ENCODE measurements at regions not wholly inside any gene's neighbourhood (a gene's known extent, or its start where the extent isn't known, plus 50 kb on each side); places are given as distances from the start of the nearest gene placed in this dataset.

DNA sequence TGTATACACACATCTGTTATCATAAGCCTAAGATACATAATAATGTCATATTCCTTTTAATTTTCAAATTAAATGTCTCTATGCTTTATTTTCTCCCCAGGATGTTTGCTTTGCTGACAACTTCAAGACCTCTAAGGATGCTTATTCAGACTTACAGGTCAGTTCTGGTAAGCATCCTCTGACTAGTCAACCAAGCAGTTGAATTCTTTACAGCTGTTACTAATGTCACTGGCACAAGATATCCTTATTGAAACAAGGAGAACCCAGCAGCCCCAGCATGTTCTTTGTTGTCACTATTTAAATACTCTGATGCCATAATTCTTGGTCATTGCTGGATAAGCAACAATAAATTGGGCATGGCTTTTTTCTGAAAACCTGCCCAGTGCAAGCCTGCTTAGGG lies 232.3 kb upstream of the PMFBP1 start:
- DNase-seq (ENCODE audit: low read depth): no peak

DNA sequence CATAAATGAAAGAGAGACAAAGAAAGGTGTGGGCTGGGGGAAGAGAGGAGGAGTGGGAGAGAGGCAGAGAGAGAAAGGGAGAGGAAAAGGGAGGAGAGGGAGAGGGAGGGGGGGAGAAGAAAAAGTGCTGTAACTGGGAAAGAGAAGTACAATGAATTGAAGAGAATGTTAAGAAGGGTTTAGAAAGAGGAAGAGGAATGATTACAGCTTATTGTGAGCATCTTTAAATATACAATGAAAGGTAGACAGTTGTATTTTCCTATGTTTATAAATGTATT lies 229.1 kb upstream of the PMFBP1 start:
- no peak for DNase-seq (ENCODE audit: low read depth)

DNA sequence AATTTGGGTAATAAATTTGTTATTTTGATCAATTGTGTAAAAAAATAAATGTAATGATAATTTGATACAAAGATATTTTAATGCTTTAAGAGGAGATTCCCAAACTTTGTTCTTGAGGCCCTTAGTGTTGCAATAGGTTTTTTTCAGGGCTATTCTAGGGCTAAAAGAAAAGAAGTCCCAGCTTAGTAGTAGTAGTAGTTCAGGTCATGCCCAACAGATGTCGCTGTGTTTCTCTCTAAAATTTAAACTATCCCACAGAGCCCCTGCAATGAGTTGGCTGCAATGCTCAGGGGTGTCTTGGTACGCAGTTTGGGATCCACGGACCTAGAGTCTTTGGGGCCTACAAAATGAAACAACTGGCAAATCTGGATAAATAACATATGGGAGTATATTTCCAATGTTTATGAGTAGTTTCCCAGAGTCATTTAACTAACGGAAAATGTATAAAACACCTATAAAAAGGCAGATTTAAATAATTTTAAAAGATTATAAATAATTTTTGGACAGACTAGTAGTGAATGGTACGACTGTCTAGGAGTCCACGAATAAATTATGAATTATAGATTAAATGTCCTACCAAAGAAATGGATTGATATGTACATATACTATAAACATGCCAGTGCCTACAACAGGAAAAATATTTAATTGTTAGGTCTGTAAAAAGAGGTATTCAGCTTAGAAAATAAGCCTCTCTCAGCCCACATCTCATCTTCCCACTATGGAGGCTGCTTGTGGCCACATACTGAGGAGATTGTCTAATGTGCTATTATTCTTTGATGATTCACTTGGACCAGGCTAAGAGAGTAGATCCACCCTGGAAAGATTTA lies 228.5 kb upstream of the PMFBP1 start:
- peak; percentile 19 for DNase-seq (ENCODE audit: low read depth)

DNA sequence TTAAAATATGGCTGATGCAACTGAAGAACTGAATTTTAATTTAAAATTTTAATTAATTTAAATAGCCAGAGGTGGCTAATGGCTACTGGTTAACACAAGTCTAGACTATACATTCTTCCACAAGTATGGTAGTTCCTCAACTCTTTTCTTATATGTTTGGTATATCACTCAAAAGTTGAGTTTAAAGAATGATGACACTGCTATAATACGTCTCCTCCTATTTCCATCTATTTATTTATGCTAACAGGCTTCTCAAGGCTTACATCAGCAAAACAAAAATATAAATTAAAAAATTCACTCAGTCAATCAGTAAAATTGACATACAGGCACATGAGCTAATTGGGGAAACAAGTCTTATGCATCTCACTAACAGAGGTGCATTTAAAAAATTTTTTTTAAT lies 227.9 kb upstream of the PMFBP1 start:
- no peak for DNase-seq (ENCODE audit: low read depth)

DNA sequence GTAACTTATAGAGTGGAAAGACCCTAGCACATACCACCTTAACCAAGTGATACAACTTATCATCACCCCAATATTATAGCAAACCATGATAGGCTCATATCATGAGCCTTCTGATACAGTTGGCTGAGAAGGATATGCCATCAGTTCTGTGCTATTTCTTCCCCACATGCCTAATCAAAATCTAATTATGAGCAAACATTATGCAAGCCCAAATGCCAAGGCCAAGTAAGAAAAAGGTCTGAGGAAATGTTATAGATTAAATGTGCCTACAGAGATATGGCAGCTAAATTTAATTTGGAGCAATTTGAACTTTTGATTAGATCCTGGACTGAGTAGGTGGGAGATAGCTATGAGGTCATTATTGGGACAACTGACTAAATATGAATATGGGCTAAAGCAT lies 225.9 kb upstream of the PMFBP1 start:
- no peak for DNase-seq (ENCODE audit: low read depth)

DNA sequence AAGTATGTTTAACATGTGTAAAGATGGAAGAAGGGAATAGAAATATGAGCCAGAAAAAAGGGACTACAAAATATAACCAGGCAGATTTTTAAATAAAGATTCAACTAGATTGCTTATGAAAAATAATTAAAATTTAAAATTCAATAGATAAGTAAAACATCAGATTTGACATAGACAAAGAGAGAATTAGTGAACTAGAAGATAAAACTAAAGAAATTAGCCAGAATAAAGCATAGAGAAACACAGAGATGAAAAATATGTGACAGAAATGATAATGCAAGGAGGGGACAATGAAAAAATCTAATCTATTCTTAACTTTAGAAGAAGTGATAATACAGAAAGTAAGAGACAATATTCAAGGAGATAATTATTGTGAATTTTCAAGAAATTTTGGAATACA lies 222.6 kb upstream of the PMFBP1 start:
- no peak for DNase-seq (ENCODE audit: low read depth)

DNA sequence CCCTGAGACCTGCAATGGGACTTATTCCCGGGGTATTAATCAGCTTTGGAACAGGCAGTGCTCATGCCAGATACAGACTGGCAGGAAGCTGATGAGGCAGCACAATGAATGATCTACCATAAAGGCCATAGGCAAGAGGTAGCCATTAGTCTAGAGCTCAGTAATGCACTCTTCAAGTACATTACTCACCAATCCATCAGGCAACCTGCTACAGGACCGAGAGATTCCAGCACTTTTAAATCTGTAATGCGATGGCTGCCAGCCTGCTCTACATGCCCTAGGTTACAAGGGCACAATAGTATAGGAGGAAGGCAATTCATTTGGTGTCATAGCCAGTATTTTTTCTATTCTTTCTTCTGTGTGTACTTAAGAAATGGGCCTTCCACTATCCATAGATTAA lies 217.8 kb upstream of the PMFBP1 start:
- no peak for DNase-seq (ENCODE audit: low read depth)

DNA sequence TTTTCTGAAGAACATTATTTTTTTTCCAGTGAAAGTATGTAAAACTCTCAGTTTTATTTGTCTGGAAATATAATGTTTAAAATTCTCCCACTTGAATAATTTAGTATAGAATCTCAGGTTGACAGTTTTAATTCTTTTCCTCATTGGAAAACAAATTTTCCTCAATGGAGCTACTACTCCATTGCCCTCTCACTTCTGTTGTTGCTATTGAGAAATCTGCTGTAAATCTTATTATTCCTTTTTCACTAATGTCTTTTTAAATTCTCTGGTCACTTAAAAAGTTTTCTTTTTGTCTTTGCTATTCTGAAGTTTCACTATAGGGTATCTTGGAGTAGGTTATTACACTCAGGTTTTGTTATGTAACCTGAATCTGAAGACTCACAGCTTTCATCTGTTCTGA lies 216.1 kb upstream of the PMFBP1 start:
- no peak for DNase-seq (ENCODE audit: low read depth)

DNA sequence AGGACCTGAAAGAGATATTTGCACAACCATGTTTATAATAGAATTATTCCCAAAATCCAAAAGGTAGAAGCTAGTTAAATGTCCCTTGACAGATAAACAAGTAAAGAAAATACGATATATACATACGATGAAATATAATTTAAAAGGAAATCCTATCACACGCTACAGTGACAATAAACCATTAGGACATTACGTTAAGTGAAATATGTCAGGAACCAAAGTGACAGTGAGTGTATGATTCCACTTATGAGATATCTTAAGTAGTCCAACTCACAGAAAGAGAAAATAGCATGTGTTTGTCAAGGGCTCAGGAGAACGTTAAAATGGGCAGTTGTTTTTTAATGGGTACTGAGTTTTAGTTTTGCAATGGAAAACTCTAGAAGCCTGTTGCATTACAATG lies 212.7 kb upstream of the PMFBP1 start:
- DNase-seq (ENCODE audit: low read depth): no peak

DNA sequence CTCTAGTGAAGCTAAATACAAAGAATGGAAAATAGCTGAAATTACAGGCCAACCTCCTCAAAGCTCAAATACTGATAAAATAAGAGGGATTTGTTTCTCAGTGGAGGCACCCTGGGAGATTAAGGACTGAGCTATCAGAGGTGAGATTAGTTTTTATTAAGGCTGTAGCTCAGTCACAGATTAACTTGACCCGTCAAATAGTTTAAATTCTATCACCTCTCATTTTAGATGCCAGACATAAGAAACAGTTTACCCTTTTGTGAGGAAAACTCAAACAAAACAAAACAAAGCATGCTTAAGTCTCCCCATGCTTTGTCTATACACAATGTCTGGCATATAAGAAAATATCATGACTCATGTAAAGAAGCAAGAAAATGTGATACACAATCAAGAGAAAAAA lies 208.3 kb upstream of the PMFBP1 start:
- no peak for DNase-seq (ENCODE audit: low read depth)

DNA sequence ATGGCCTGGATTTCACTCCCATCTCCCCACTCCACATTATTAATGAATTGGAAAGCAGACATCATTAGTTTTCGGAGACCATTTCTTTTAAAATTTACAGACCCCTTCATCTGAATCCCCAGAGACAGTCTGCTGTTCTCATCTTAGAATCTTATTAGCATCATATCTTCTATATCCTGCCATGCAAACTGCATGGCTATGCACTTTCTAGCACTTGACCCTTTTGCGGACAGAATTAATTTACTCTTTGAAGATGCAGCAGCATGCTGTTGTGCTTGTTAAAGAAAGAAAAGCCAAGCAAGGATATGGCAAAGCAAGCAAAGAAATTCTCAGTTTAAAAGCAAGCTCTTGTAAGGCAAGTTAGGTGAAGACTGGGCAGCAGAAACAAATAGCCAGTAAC lies 201.2 kb upstream of the PMFBP1 start:
- DNase-seq (ENCODE audit: low read depth): no peak

DNA sequence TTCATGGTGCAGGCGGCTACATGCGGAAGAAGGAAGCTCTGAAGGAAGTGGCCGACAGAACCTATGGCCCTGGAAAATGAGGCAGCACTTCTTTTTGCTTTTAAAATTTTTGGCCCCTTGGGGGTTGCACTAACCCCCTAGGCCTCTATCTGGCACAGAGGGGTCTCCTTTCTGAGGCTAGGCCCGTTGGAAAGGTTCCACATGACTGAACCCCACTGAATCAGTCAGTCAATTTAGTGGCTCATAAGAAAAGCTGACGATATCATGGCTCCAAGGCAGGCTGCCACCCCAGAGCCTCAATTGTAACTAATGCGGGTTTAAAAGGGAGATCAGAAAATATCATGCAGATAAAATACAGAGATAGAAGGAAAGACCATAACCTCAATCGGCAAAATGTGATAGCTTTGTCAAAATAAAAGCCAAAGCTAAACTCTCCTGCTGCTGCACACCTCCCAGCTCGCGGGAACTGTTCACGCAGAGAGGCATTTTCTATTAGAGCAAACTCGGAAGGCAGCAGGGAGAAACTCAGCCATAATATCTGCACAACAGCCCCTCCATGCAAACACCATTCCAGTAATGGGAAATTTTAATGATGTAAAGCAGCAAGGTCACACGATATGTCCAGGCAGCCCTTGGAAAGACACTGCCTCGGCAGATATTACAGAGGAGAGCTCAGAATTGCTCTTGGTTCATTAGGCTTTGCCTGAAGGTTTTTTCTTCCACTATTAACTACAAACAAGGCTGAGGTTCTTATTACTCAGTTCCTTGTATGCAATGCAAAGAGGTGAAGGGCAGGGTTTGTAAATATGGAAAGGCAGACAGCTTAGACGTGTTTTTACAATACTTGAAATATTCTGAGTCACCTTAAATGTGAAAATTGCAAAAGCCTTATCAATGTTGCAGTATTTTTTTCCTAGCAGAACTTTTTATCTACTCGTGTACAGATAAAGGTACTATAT lies 200.4 kb upstream of the PMFBP1 start:
- DNase-seq (ENCODE audit: low read depth): no peak

DNA sequence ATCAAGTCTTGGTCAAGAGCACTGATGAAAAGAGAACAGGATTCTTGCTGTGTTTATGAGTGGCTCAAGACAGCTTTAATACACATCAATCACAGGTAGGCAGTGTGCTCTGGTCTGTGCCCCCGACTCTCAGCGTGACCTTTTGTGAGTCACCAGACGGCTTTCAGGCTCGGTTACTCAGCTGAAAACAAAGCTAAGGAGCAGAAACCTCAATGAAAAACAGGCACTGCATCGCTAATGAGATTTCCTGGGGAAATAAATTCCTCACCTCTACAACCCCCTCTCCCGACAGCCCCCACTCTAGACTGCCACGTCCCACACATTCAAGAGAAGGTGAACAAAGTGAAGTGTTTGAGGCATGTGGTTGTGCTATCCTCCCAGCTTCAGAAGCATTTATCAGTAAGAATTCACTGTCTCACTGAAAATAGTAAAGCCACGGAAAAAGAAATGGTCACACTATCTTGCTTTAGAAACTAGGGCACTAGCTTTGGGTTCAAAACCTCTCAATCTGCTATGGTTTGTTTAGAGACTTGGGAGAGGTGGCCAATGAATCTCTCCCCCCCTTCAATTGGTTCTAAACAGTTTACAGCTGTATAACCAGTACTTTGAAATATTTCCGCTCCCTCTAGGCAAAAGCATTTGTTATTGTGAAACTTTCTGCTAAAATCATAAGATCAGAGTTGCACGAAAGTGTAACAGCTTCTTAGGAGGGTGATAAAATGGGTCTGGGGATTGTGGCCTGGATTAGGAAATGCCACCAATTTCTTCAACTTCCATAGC lies 199.5 kb upstream of the PMFBP1 start:
- DNase-seq (ENCODE audit: low read depth): peak; percentile 41

DNA sequence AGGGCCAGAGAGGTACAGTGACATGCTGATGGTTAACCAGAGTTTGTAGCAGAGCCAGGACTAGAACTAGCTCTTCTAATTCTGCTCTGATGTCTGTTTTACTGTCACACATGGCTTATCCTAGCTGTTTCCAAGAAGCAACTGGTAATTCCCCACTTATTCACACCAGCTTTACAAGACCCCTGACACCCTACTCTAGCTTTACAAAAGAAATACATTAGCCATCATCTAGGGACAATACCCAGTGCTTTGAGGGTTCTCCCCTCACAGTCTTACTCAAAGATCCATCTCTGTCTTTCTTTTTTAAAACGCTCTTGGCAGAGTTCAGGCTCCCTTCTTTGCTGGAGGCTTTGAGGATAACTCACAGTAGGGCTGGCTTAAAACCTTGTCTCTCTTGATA lies 197.3 kb upstream of the PMFBP1 start:
- DNase-seq (ENCODE audit: low read depth): no peak

DNA sequence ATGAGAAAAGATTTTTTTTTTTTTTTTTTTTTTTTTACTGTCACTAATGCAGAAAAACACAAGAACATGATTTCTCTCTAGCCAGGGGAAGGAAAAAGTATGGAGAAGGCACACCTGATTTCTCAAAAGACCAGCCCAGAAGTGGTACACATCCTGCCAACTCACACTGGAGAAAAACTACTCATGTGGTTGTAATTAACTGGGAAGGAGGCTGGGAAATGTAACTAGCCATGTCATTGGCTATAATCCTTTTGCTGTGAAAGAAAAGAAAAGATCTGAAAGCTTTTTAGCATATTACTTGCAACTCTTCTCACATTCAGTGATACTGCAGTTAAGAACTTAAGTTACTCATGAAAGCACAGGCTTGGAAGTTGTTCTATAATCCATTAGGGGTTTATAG lies 195.9 kb upstream of the PMFBP1 start:
- peak; percentile 27 for DNase-seq (ENCODE audit: low read depth)

DNA sequence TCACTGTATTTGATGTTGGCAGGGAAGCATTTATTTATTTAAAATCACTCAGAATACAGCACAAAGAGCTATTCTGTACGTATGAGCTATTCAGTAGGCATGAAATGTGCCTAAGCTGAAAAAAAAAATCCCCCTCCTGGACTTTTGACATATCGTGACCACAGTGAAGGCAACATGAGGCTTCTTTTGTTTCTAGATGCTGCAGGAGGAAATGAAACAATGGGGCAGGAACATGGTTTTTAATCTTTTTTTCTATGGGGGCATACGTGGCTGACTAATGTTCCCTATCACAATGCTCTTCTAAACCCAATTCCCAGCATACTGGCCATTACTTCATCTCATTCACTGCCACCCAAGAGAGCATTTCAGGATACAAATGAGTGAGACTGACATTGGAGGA lies 191.0 kb upstream of the PMFBP1 start:
- DNase-seq (ENCODE audit: low read depth): no peak

DNA sequence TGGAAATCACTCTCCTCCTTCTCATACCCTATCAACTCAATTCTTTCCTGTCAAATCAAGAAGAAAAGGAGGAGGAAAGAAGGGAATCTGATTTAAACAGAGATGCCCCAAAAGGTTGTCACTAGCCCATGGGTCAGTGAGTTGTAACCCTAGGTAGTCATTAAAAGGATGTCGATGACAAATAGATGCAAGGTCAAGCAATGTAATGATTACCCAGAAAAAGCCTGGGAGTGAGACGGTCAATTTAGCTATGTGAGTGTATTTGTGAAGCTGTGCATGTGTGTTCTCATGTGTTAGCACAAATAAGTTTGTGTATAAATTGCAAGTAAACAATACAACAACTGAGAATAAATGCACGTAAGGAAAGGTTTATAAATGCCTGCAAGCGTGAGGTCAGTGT lies 190.5 kb upstream of the PMFBP1 start:
- DNase-seq (ENCODE audit: low read depth): no peak

DNA sequence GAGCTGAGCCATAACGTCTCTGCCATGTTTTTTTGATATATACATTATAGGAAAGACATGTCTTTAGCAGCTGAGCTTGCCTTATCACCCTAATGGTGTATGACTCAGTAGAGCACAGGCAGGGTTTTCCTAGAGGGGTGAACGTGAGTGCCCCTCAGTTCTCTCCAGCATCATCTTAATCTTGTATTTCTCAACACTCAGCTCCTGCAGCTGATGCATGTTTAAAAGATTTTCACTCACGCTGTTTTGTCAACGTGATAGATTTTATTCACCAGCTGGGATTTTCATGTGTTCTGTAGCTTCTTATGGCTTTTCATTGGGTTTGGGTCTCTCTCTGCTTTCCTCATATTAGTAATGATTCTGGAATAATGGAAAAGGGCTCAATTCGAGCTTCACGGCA lies 186.0 kb upstream of the PMFBP1 start:
- no peak for DNase-seq (ENCODE audit: low read depth)

DNA sequence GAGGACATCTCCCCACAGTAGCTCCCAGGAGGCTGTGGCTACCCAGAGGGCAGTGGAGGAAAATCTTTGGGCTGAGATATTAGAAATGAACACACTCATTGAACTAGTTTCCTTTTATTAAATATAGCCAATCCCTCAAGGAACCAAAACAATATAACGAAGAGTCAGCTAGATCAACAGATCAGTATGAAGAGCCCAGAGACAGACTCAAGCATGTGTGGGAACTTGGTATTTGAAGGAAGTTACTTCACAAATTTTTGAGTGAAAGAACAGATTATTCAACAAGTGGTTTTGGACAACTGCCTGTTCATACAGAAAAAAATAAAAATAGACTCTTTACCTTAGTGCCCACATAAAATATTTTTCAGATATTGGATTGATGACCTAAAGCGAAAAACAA lies 183.6 kb upstream of the PMFBP1 start:
- peak; percentile 5 for DNase-seq (ENCODE audit: low read depth)

DNA sequence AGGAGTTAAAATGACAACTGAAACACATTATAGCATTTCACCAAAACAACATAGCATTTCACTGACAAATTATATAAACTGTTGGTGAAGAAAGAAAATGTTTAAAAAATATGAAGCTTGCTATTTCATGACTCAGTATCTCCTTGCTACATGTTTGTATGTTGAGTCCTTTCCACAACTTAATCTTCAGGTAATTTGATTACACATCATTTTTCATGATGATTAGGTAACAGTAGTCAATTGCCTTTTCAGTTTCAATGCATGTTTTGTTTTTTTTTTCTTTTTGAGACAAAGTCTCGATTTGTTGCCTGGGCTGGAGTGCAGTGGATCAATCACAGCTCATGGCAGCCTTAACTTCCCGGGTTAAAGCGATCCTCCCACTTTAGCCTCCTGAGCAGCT lies 177.8 kb upstream of the PMFBP1 start:
- no peak for DNase-seq (ENCODE audit: low read depth)

DNA sequence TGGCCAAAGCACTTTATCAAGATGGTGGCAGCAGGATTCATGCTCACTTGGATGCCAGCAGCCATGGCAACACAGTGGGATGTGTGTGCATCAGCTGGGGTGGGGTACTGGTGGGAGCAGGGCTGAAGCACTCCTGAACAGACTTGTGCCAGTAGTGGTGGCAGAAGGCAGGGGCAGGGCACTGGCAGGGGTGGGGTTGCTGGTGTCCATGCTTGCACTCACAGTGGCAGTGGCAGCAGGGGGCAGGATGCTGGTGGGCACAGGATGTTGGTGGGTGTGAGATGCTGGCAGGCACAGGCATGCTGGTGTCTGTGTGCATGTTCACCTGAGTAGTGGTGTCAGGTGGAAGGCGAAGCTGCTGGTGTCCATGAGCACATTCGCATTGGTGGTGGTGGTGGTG lies 161.0 kb upstream of the PMFBP1 start:
- no peak for DNase-seq (ENCODE audit: low read depth)

DNA sequence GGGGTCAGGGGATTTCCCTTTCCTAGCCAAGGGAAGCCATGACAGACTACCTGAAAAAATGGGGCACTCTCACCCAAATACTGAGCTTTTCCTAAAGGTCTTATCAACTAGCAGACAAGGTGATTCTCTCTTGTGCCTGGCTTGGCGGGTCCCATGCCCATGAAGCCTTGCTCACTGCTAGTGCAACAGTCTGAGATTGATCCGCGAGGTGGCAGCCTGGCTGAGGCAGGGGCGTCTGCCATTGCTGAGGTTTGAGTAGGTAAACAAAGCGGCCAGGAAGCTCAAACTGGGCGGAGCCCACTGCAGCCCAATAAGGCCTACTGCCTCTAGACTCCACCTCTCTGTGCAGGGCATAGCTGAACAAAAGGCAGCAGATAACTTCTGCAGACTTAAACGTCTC lies 152.6 kb upstream of the PMFBP1 start:
- no peak for DNase-seq (ENCODE audit: low read depth)

DNA sequence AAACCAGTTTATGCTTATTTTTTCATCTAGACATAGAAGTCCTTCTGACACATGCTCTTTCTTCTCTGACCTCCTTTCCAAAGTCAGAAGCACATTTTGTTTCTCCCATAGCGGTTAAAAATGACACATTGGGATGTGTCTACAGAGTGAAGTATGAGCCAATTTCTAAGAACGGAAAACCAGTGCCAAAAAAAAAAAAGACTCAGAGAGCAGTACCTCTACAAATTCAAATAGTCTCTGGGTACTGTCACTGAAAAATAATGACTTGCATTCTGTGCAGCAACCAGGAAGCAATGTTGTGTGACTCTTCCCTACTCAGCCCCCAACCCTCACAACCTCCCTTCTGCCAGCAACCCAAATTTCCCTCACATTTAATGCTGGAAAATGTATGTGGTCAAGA lies 145.5 kb upstream of the PMFBP1 start:
- DNase-seq (ENCODE audit: low read depth): peak; percentile 51
